GM19035 (cell line): ENCODE measurements at regions not wholly inside any gene's neighbourhood (a gene's known extent, or its start where the extent isn't known, plus 50 kb on each side); places are given as distances from the start of the nearest gene placed in this dataset.
"Not testable (repeated sequence)": the region's sequence is repeated elsewhere in the genome, so short reads cannot be mapped to it uniquely, and the experiment has no call there.

ENCODE experiments used
- ATAC-seq: cut with Tn5 transposase; IDR thresholded peaks from one replicate; pipeline ENCODE4 v1.9.1; 2021; ENCODE audit not compliant: unreplicated experiment

DNA sequence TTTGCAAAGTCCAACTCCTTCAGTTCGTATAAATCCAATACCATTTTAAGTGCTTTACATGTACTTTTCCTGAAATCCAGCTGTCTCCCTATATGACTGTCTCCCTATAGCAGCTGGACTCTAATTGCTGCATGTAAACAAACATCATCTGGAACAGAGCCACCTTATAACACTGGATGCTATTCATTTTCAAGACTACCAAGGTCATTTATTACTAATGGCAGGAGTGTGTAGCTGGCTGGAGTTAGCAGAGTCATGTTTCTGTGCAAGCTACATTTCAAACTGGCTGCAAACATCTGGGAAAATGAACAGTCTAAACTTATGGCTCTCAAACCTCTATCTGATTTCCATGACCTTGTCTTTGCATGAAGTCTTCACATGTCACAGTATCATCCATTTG, 575.2 kb downstream of the PIK3C3 start:
- no peak for ATAC-seq

DNA sequence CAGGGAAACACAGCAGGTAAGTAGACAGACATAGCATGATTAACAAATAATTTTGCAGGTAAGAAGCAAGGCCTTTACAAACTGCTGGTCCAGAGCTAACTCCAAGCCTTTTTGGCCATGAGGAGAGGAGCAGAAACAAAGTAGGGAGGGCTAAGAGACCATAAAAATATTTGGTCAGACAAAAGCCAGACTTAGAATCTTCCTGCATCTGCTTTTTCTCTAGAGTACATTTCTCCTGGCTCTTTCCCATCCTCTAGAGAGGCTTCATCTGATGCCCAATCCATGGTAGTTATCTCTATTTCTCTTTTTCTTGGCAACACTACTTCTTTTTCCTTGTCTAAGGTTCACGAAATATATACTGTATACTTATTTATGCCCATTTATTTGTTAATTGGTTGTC, 577.1 kb downstream of the PIK3C3 start:
- no peak for ATAC-seq

DNA sequence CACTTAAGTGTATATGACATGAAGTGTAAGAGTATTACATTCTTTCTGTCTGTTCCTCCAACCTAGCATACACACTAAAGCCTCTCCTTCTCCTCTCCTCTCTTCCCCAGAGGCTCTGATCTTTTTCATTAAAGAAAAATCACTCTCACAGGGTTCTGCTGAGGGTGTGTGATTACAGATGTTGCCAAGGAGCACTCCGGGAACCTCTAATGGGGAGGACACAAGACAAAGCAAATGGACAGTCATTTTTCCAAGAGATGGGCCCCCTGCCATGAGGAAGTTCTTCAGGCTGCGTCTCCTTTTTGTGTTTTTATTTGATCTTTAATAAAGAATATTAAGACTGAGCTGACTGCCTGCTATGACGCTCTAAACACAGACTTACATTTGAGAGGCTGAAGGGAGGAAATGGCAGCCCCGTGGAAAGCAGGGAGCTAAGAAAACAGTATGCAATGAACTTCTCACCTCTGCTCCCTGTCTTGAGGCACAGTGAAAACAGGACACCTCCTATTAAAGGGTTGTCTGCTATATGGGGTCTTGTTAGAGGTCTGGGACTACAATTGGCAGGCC, 578.1 kb downstream of the PIK3C3 start:
- ATAC-seq: no peak

DNA sequence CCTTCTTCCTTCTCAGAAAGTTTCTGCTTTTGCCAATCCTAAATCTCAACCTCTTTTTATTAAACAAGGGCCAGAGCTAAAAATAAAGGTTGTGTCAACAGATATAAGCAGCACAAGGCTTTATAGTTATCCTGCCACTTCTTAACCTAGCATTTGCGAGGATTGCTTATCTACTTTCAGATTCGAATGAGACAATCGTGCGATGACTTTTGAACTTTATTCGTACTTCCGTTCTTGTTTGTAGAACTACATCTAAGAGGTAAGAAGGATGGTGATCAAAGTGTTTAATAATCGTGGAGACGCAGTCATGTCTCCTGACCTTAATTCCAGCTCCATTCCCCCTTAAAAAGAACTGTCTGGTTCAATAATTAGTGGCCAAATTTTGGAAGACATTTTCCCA, 578.6 kb downstream of the PIK3C3 start:
- ATAC-seq: no peak

DNA sequence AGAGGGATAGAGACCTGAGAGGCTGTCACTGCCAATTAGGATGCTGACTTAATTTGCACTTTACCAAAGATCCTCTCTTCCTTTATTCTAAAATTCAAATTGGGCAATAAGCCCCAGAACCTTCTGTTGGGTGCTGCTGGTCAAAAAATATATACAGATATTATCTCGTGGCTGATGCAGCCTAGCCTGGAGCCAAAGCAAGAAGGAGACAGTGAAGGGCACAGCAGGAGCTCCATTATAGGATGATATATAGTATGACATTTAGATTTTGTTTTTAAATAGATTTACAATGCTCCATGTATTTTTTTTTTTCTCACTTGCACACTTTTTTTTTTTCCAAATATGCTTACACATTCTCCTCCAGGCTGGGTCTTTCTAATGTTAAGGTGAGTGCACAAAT, 579.3 kb downstream of the PIK3C3 start:
- ATAC-seq: no peak

DNA sequence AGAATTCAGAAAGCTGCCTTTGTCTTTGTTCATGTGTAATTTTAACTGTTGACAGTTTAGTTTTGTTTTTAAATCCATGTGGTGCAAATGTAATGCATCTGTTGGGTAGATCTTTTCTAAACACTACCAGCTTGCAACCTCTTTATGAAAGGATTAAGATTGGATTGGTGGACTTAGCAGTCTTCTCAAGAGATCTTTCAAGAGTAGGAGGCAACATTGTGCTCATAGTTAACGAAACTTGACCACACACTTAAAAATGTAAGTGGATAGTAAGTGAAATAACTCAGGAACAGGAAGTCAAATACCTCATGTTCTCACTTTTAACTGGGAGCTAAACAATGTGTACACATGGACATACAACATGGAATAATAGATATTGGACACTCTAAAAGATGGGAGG, 579.0 kb downstream of the RIT2 start:
- ATAC-seq: no peak

DNA sequence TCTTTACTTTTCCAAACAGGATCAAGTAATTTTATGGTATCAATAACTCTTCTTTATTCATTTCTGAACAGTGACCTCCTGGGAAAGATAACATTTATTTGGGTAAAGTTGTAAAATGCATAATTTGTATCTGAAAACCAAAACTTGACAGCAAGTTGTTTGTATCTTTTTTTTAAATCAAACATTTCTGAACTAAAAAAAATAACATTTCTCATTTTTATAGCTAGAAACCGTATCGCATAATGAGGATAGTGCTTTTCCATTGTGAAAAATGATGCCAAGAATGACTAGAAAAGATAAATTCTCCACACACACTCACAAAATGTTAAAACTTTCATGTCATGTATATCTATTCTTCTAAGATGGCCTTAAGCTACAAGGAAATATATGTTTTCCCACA, 578.2 kb downstream of the RIT2 start:
- no peak for ATAC-seq

DNA sequence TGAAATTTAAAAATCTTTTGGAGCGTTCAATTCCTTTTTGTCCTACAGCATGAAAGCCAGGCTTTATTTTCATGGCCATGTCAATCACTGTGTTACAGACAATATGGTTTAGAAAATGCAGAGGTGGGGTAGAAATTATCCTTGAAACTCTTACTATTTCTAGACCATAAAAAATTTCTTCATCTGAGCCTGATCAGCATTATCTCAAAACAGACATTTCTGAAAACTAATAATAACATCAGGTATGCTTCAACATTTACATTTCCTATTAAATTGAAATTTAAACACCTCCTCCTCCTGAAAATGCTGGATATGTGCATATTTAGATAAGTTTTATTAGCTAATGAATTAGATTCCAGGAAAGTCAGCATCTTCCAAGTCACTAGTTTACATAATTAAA, 570.6 kb downstream of the RIT2 start:
- no peak for ATAC-seq

DNA sequence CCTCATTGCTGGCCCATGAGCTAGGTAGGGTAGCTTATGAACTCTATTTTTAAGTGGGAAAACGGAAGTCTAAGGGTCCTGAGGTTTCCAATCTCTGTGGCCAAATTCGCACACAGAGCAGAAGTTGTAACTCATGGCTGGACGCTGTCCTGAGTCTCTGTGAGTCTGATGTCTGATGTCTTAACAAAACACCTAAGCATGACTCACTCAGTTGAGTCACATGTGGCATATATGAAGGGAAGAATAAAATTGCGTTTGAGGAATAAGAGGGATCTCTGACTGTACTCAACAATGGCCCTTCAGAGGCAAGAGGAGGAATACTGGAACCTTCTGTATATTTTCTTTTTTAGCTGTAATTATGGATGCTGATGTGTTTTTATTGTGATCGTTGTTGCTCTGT, 569.7 kb downstream of the RIT2 start:
- ATAC-seq: no peak

DNA sequence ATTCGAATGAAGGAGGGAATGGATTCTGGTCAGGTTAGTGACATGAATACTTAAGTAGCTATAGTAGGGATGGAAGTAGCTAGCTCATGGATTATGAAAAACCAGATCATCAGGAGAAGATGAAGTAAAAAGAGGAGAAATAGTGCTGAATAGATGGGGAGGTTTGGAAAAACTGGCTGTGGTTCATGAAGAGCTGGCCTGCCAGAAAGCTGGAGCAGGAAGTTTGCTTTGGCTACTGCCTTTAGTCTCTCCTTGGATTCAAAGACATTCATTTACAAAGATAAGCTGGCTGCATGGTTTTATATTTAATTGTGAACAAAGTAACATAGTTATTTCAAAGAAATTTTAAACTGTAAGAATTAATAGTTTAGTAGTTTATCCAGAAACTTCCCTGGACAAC, 567.0 kb downstream of the RIT2 start:
- no peak for ATAC-seq

DNA sequence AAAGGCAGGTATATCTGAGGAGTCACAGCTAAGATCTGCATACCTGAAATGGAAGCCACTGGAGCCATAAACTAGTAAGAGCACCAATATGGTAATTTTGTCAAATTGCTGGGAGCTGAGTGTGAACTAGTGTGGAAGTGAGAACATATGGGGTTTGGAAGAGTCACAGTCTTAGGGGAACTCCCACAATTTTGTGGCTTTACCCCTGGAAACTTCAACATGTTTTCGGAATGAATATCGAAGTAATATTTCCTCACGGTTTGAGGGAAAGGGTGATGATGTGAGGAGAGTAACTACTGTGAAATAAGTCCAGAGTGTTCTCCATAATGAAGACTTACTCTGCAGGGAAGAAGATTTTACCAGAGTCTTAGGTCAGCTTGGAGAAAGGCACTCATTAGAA, 565.9 kb downstream of the RIT2 start:
- ATAC-seq: no peak

DNA sequence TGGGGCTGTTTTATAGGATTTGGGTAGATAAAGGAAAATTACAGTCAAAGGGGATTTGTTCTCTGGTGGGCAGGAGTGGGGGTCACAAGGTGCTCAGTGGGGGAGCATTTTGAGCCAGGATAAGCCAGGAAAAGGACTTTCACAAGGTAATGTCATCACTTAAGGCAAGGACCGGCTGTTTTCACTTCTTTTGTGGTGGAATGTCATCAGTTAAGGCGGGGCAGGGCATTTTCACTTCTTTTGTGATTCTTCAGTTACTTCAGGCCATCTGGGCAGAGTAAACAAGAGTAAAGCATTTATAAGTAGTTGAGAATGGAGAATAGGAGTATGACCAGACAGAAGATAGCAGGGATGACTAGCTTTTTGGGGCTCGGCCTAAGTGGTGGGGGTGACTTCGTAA, 562.9 kb downstream of the RIT2 start:
- not testable (repeated sequence) for ATAC-seq

DNA sequence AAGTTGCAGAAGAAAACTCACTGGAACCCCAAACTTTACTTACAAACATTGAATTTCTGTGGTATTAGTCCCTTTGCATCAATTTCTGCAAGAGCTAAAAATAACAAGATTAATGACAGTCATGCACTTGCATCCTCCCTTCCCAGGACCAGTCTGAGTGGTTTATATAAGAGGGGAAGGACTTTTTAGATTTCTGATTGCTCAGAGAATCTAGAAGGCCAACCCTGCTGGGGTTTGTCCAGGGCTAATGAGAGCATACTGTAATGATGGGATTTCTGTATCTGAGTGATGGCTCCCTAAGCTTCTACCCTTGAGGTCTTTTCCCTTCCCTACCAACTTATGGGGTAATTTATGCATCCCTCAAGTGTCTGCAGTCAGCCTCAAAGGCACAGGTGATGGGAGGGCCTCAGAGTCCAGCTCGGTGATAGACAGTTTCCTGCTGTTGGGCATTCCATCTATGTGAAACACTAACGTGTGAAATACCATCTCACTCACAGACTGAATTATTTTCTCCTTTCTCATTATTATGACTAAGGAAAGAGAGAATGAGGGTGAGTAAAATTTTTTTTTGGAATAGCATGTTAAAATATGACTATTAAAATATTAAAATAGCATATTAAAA, 556.3 kb downstream of the RIT2 start:
- no peak for ATAC-seq

DNA sequence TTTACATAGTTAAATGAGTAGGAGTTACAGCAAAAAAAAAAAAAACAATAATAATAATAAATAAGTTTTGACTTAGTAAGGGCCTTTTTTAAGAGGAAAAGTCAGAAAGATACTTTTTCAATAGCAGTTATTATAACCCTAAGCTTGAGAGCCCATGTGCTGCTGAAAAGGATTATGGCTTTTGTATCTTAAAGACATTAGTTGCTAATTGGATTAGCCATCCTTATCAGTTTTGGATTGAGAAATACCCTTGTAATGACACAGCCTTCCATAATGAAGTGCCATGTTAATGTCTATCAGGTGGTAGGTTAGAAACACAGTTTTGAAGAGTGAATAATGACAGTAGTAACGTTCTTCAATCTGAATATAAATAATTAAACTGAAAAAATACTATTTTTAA, 554.0 kb downstream of the RIT2 start:
- no peak for ATAC-seq

DNA sequence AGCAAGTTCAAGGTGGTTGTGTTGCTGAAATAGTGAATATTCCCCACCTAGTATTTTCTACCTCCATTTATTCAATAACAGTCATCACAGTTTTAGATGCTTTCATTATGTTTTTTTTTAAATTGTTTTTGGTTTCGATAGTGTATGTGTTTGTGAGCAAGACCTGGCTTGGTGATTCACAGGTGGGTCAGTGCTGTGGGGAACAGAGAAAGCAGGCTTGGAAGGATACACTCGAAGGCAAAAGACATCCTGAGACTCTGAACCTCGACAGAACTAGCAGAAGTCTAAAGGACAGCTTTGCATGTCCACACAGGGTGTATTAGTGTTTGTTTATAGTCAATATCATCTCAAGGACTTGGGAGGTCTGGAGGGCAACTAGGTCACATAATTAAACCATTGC, 551.5 kb downstream of the RIT2 start:
- no peak for ATAC-seq

DNA sequence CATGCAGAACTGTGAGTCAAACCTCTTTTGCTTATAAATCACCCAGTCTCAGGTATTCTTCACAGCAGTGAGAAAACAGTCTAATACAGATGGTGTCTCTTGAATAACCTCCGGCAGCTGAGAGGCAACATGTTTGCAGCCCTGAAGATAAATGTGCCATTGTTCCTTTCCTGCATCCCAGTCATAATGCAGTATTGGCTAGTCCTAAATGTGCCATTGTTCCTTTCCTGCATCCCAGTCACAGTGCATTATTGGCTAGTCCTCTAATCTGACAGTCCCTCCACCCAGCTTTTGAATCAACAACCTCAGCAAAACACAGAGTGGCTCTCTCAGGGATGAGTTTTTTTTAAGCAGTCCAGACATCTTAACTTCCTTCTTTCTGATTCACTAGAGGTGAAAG, 550.7 kb downstream of the RIT2 start:
- no peak for ATAC-seq

DNA sequence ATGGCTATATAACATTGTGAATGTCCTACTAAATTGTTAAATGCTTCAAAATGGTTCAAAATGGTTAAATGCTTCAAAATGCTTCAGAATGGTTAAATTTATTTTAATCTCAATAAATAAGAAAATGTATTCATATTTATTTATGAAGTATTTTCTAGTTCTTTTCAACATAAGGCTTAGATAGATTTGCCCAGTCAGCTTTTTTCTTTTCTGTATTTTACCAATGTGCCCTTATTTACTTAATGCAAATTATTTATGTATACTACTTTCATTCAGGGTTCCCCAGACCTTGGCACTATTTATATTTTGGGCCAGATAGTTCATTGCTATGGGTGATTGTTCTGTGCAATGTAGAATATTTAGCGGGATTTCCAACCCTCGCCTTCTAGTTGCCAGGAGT, 546.7 kb downstream of the RIT2 start:
- ATAC-seq: no peak

DNA sequence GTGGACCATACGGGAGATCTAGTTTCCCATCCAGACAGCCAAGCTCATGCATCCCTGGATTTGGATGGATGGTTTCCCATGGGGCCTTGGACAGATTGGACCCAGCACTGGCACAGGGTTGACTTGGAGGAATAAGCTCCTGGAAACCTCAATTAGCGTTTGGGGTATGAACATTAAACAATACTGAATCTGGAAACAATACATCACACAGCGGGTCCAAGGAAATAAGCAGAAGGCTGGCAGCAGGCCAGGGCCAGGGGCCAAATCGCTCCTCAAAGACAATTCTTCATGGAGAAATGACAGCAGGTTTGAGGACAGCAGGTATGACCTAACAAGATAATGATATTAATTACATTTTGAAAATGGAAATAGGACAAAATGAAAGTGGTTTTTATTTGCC, 540.6 kb downstream of the RIT2 start:
- ATAC-seq: no peak

DNA sequence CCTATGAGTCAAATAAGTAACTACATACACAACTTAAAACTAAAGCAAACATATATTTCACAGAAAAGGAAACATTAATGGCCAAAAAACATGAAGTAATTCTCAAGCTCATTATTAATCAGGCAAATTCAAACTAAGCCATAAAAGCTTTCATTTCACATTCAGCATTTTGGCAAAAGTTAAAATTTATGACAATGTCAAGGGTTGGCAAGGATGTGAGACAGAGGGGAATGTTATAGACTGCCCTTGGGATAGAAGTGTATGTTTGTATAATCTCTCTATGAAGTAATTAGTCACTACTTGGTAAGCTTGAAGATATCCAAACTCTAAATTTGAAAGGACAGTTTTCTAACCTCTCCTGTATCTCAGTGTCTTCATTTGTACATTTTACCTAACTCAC, 539.4 kb downstream of the RIT2 start:
- ATAC-seq: no peak

DNA sequence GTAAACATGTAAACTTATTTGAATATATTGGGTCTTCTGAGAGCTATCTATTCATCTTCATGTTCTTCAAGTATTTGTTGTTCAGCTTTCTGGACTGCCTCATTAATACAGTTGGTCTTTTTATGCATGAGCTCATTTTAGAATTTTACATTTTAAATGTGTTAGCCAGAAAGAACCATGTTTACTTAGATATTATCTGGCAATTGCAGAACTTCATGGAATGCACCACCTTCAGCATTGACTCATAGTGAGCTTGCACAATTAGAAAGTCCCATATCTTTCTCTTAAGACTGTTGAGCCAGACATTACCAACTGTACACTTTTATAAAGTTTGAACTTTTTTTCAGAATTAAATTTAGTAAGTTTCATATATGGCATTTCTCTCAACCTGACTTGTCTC, 536.7 kb downstream of the RIT2 start:
- no peak for ATAC-seq

DNA sequence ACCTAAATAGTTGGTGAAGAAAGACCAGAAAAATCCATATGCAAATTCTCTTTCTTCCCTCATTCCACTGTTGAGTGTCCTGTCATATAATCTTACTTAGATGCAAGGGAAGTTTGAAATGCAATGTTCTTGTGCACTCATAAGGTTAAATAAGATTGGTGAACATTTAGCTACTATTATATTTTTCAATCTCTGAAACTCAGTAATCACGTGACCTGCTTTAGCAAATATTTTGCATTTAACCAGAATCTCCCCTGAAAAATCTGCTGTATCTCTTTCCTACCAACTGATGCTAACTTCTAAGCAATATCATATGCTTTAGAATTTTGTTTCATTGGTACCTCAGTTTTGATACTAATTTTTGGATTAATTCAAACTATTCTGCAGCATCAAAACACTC, 533.2 kb downstream of the RIT2 start:
- no peak for ATAC-seq

DNA sequence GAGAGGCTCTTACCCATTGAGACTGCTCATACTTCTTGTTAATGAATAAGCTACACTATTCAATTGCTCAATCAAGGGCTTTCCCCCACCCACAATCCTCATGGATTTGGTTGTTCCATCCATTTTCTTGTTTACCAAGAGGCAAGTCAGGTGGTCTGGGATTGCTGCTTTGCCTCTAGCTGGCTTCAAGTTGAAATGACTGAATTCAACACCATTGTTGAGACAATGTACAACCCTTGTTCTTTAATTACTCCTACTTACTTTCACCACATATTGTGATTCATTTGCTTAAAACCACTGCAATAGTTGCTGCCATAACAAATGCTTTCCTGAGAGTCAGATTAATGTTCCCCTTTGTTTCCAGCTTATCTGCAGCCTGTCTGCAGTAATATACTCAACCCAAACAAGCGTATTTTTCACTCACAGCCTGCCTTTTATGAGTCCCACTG, 532.2 kb downstream of the RIT2 start:
- ATAC-seq: no peak

DNA sequence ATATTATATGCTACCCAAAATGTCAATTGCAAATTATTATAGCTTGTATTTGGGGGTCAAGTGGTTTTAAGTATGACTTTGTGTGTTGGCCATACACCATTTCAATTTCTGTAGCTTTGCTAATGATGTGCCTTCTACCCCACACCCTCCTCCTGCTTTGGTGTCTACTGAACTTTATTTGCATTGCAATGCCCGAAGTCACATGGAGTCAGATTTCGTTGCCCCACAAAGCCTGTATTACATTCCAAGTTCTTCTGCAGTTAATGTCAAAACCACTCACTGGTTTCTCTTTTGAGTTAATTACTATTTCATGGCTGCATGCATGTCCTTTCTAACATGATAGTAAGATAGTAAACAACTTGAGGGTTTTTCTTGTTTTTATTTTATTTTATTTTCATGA, 528.9 kb downstream of the RIT2 start:
- no peak for ATAC-seq
